ENCODE measurements at regions not wholly inside any gene's neighbourhood (a gene's known extent, or its start where the extent isn't known, plus 50 kb on each side); places are given as distances from the start of the nearest gene placed in this dataset.
"Not testable (repeated sequence)": the region's sequence is repeated elsewhere in the genome, so short reads cannot be mapped to it uniquely, and the experiment has no call there.

- DNase-seq = no peak
Measured at GRCh38 chr12:131230340-131231031, 276.8 kb downstream of the ADGRD1 start.

GRCh38 chr12:131231032-131231980 is 277.6 kb downstream of the ADGRD1 start:
- DNase-seq = no peak

GRCh38 chr12:131232036-131232435 is 278.3 kb downstream of the ADGRD1 start:
- DNase-seq = no peak

- not testable (repeated sequence) for DNase-seq
Measured at GRCh38 chr12:131232872-131233271, 279.2 kb downstream of the ADGRD1 start.

- not testable (repeated sequence) for DNase-seq
Measured at GRCh38 chr12:131233850-131234789, 280.4 kb downstream of the ADGRD1 start.

GRCh38 chr12:131234841-131235271 is 281.1 kb downstream of the ADGRD1 start:
- DNase-seq = not testable (repeated sequence)

- no peak for DNase-seq
Measured at GRCh38 chr12:131235871-131236271, 282.2 kb downstream of the ADGRD1 start.

GRCh38 chr12:131239384-131240094 is 285.8 kb downstream of the ADGRD1 start:
- no peak for DNase-seq

GRCh38 chr12:131241517-131241916 is 287.8 kb downstream of the ADGRD1 start:
- DNase-seq = no peak

- no peak for DNase-seq
Measured at GRCh38 chr12:131242741-131243496, 289.2 kb downstream of the ADGRD1 start.

GRCh38 chr12:131244157-131244688 is 290.5 kb downstream of the ADGRD1 start:
- not testable (repeated sequence) for DNase-seq

GRCh38 chr12:131245161-131245560 is 291.5 kb downstream of the ADGRD1 start:
- DNase-seq = not testable (repeated sequence)

GRCh38 chr12:131245564-131246355 is 292.1 kb downstream of the ADGRD1 start:
- no peak for DNase-seq

GRCh38 chr12:131247026-131247725 is 293.5 kb downstream of the ADGRD1 start:
- DNase-seq = not testable (repeated sequence)

GRCh38 chr12:131247875-131248274 is 294.2 kb downstream of the ADGRD1 start:
- DNase-seq = not testable (repeated sequence)

- DNase-seq = no peak
Measured at GRCh38 chr12:131249246-131250027, 295.7 kb downstream of the ADGRD1 start.

GRCh38 chr12:131250028-131250950 is 296.6 kb downstream of the ADGRD1 start:
- no peak for DNase-seq
